ENCODE measurements at regions not wholly inside any gene's neighbourhood (a gene's known extent, or its start where the extent isn't known, plus 50 kb on each side); places are given as distances from the start of the nearest gene placed in this dataset.
"Not testable (repeated sequence)": the region's sequence is repeated elsewhere in the genome, so short reads cannot be mapped to it uniquely, and the experiment has no call there.

DNA sequence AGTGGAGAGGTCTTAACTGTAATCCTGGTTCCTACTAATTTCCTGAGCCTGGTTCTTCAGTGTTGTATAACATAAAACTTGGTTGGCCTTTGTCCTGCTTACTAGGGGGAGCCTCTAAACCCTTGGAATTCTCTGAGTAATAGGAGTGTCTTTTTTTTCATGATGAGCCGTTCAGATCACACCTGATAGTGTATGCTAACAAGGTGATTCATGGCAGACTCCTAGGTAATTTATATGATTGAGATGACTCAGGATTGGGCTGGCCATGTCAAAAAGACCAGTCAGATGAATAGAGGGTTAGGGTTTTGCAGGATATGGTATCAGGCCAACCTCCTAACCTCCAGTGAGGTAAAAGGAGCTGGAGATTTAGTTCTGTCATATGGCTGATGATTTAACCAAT, 135.8 kb upstream of the KLF12 start:
- CTCF ChIA-PET, result interaction anchor here (4.7 kb wide), 1 partner anchor 17 kb away, joined by 30 read pairs; no protein-coding TSS in a partner anchor

DNA sequence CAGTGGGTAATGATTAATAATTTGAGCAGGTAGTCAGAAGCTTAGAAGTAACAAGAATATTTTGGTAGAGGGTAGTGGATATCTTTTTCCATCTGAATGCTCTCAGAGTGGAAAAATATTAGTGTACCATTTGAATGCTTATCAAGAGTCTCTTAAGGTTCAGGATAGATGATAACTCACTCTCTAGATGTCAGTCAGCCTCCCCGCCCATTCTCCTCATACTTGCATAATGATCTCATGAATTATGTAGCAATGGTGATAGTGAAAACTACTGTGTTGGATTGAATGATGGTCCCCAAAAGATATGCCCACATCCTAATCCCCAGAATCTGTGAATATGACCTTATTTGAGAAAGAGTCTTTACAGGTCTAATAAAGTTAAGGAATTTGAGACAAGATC, 132.7 kb upstream of the KLF12 start:
- TF ChIP-seq, protein P1, sequence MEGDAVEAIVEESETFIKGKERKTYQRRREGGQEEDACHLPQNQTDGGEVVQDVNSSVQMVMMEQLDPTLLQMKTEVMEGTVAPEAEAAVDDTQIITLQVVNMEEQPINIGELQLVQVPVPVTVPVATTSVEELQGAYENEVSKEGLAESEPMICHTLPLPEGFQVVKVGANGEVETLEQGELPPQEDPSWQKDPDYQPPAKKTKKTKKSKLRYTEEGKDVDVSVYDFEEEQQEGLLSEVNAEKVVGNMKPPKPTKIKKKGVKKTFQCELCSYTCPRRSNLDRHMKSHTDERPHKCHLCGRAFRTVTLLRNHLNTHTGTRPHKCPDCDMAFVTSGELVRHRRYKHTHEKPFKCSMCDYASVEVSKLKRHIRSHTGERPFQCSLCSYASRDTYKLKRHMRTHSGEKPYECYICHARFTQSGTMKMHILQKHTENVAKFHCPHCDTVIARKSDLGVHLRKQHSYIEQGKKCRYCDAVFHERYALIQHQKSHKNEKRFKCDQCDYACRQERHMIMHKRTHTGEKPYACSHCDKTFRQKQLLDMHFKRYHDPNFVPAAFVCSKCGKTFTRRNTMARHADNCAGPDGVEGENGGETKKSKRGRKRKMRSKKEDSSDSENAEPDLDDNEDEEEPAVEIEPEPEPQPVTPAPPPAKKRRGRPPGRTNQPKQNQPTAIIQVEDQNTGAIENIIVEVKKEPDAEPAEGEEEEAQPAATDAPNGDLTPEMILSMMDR (IDR thresholded peaks at IDR 0.05; ENCODE audit: control extremely low read depth, extremely low read depth, low read depth, missing control alignments), result no peak
- ChIA-PET POLR2A (no interaction called here), CTCF (interaction anchor here (2.2 to 2.8 kb wide), 2 partner anchors 14 to 20 kb away, joined by 6 to 8 read pairs; no protein-coding TSS in a partner anchor)
- DNase-seq (ENCODE audit: extremely low spot score), result no peak

More for the DNA sequence above, 135.8 kb upstream of the KLF12 start:
- TF ChIP-seq, protein P1 (IDR thresholded peaks at IDR 0.05; ENCODE audit: control extremely low read depth, extremely low read depth, low read depth, missing control alignments), result no peak
- POLR2A ChIA-PET, result no interaction called here
- no peak for DNase-seq (ENCODE audit: extremely low spot score)

DNA sequence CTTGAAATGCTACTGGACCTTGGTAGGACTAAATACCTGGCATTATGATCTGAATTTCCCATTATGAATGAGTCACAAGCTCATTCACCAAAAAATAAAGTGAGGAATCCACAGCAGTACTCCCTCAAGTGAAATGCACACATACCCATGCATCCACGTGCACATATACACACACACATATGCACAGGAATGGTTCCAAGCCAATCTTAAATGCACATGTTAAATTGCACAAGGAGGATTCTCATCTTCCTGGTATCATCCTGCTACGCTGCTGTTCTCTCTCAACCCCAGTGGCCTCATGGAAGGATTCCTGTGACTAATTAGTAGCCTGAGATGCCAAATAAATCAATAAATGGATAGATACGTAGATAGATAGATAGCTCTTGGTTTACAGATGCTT, 132.1 kb upstream of the KLF12 start:
- ChIA-PET CTCF (interaction anchor here (1.5 kb wide), 1 partner anchor 19 kb away, joined by 4 read pairs; no protein-coding TSS in a partner anchor), POLR2A (no interaction called here)
- no peak for DNase-seq (ENCODE audit: extremely low spot score)
- TF ChIP-seq, protein P1 (IDR thresholded peaks at IDR 0.05; ENCODE audit: control extremely low read depth, extremely low read depth, low read depth, missing control alignments), result no peak

DNA sequence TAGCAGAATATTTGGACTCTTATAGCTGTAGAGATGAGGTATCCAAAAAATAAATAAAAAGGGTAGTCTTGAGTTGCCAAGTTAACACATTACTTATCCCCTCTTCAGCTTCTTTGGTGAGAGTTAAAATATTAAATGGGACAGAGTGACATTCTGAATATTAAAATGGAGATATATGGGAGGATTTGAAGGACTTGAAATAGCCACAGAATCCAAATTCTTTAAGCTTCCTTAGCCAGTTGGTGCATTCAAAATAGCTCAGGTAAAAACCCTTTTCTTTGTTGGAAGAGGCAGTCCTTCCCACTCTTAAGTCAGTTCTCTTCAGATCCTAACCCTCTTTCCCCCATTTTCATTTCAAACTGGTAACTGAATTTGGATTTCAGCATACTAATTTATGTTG, 130.1 kb upstream of the KLF12 start:
- TF ChIP-seq, protein P1 (IDR thresholded peaks at IDR 0.05; ENCODE audit: control extremely low read depth, extremely low read depth, low read depth, missing control alignments), result no peak
- DNase-seq (ENCODE audit: extremely low spot score), result no peak
- POLR2A ChIA-PET, result no interaction called here
- CTCF ChIA-PET, result interaction anchor here (1.9 kb wide), 1 partner anchor 9 kb away, joined by 6 read pairs; no protein-coding TSS in a partner anchor

DNA sequence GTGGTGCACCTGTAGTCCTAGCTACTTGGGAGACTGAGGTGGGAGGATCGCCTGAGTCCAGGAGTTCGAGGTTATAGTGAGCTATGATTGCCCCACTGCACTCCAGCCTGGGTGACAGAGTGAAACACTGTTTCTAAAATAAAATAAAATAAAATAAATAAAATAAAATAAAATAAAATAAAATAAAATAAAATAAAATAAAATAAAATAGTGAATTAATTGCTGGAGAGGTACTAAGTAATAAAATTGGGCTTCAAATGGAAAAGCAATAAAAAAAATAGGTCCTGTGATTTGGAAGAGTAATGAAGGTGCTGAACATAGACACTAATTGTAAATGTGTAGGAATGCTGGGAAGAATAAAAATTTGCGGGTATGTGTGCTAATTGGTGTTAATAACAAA, 126.2 kb upstream of the KLF12 start:
- DNase-seq (ENCODE audit: extremely low spot score); CTCF ChIA-PET; POLR2A ChIA-PET: not testable (repeated sequence)

DNA sequence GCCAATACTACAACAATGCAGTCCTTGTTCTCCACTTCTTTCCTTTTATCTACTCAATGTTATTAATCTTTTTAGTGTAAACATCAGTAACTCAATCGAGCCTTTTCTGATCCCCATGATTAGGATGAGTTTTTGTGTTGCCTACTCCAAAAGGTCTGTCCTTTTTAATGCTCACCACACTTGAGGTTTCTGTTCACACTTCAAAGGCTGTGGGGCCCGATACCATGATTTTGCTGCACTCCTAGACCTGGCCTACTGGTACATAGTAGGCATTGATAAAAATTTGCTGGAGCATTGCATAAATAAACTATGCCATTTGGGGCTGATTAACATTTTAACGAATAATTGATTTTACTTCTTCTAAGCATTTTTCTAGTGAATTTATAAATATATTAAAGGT, 125.4 kb upstream of the KLF12 start:
- POLR2A ChIA-PET, result no interaction called here
- no peak for DNase-seq (ENCODE audit: extremely low spot score)
- TF ChIP-seq, protein P1 (IDR thresholded peaks at IDR 0.05; ENCODE audit: control extremely low read depth, extremely low read depth, low read depth, missing control alignments), result no peak
- CTCF ChIA-PET, result no interaction called here

DNA sequence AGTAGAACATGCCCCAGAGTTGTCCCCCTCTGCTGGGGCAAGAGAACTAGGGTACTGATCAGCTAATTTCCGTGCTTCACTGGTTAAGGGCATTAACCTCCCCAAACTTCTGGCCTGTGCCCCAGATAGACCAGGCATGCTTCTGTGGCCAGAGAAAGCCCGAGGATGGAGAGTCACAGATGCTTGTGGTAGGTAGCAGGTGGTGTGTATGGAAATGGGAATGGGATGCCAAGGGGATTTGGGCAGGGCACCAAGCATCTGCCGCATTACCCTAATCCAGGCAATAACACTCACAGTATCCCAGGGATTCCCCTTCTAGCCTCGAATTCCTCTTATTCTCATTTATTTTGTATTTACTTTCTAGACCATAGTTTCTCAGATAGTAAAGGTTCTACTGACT, 124.8 kb upstream of the KLF12 start:
- DNase-seq (ENCODE audit: extremely low spot score), result no peak
- TF ChIP-seq, protein P1 (IDR thresholded peaks at IDR 0.05; ENCODE audit: control extremely low read depth, extremely low read depth, low read depth, missing control alignments), result no peak
- POLR2A ChIA-PET, result no interaction called here
- CTCF ChIA-PET, result no interaction called here

All from GM10248 (cell line).